Endothelial cell of umbilical vein (primary cell): ENCODE measurements at regions not wholly inside any gene's neighbourhood (a gene's known extent, or its start where the extent isn't known, plus 50 kb on each side); places are given as distances from the start of the nearest gene placed in this dataset.

Experiments
- CTCF ChIP-seq, 2 donors: IDR thresholded peaks; 1 replicate in 1 of 2; 2 replicates in 1 of 2; pipeline ENCODE4 v1.5.1; 2011; ENCODE audit warnings: low read length in 2 of 2, mild to moderate bottlenecking in 2 of 2, moderate library complexity in 2 of 2, control low read depth in 1 of 2, inconsistent platforms in 1 of 2, low read depth in 1 of 2; ENCODE audit not compliant: insufficient read depth in 1 of 2; ENCODE audit errors: extremely low read depth in 1 of 2
- EZH2 ChIP-seq: IDR thresholded peaks from 2 replicates; pipeline ENCODE4 v1.6.1; 2012; ENCODE audit warnings: borderline replicate concordance, low read depth, mild to moderate bottlenecking, moderate library complexity, low read length, inconsistent platforms; ENCODE audit not compliant: severe bottlenecking
- POLR2A ChIP-seq: IDR thresholded peaks from 2 replicates; pipeline ENCODE4 v1.6.1; 2012; ENCODE audit warnings: low read depth, mild to moderate bottlenecking, control low read depth, low read length
- POLR2AphosphoS5 ChIP-seq: IDR thresholded peaks from 2 replicates; pipeline ENCODE4 v1.6.1; 2012; ENCODE audit warnings: low read depth, mild to moderate bottlenecking, control low read depth, low read length, moderate library complexity; ENCODE audit not compliant: insufficient read depth

DNA sequence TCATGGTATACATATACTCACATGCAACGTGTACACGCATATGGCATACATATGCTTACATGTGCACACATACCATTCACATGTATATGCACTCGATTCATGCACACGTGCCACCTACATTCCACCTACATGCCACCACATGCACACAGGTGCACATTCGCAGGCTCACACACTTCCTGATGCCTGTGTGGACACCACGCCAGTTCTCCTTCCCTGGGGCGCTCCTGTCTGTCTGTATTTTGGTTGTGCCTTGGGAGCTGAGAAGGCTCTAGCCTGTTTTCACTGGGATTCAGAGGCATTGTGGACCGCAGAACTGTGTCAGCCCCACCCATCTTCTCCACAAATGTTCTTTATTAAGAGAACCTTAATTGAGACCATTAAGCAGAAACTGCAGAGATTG, 96.6 kb upstream of the CTDP1 start:
- TF ChIP-seq CTCF (IDR thresholded peaks at IDR 0.05; ENCODE audit: extremely low read depth in 1 of 2, insufficient read depth in 1 of 2, low read depth in 1 of 2, low read length in 2 of 2) (no peak), POLR2AphosphoS5 (no peak), POLR2A (no peak), EZH2 (no peak)
